Right kidney (tissue), 1 donor: ENCODE measurements at regions not wholly inside any gene's neighbourhood (a gene's known extent, or its start where the extent isn't known, plus 50 kb on each side); places are given as distances from the start of the nearest gene placed in this dataset.
"Not testable (repeated sequence)": the region's sequence is repeated elsewhere in the genome, so short reads cannot be mapped to it uniquely, and the experiment has no call there.

Experiments
- DNase-seq: peaks from one replicate; pipeline ENCODE4 v3.0.0-alpha.2; 2016

DNA sequence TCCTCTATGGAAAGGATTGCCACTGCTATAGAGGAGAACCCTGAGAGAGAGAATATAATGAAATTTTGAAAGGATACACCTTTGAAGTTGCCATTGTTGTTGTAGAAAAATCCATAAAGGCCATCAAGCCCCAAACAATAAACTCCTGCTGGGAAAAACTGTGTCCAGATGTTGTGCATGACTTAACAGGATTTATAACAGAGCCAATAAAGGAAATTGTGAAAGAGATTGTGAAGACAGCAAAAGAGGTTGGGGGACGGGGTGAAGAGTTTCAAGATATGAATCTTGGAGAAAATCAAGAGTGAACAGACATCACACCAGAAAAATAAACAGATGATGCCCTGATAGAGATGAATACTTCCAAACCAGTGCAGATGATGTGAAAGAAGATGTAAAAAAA is 396.4 kb downstream of the BCKDHB start:
- DNase-seq: no peak

DNA sequence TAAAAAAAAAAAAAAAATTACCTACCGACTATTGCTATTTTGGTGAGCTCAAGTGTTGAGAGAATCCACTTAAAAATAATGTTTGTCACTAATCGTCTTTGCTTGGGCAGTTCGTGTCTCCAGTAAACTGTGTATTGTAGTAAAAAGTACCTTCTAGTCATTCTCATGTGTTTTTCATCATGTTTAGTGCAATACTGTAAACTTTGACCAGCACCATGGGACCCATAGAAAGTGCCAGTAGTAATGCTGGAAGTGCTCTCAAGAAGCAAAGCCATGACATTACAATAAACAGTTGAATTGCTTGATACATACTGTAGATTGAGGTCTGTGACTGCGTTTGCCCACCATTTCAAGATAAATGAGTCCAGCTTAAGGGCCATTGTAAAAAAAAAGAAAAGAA is 395.2 kb downstream of the BCKDHB start:
- no peak for DNase-seq

DNA sequence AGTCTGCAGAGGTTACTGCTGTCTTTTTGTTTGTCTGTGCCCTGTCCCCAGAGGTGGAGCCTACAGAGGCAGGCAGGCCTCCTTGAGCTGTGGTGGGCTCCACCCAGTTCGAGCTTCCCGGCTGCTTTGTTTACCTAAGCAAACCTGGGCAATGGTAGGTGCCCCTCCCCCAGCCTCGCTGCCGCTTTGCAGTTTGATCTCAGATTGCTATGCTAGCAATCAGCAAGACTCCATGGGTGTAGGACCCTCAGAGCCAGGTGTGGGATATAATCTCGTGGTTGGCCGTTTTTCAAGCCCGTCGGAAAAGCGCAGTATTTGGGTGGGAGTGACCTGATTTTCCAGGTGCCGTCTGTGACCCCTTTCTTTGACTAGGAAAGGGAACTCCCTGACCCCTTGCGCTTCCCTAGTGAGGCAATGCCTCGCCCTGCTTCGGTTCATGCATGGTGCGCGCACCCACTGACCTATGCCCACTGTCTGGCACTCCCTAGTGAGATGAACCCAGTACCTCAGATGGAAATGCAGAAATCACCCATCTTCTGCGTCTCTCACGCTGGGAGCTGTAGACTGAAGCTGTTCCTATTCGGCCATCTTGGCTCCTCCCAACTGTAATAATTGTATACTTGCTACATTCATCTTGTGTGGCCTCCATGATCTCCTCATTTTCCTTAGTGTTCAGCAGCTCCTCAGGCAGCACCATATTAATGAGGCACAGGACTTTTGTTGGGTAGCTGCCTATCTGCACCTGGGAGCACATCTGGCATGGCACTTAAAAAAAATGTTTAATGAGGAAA is 391.4 kb downstream of the BCKDHB start:
- DNase-seq: not testable (repeated sequence)

DNA sequence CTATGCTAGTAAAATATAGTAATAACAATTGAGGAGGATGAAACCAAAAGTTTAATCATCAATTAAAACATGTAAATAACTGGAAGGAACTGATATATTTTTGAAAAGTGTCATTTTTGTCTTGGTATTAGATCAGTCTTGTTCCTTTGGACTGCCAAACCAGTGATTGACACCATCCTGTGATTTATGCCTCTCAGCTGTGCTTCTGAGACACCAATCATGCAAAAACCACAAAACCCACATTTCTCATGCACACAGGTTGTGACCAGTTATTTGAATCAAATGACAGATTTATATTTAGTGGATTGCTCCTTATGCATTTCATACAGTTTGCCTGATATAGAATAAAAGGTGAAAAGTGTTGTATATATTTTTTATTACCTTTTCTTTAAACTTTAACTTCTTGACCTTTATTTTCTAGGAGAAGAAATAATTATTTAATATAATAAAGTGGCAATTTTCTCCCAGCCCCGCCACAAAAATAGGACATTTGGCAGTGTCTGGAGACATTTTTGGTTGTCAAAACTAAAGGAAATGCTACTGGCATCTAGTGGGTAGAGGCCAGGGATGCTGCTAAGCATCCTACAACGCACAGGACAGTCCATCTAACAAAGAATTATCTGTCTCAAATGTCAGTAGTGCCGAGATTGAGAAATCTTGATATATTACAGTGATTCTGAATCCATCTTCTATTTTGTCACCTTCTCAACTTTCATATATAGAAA is 383.6 kb downstream of the BCKDHB start:
- no peak for DNase-seq

GRCh38 chr6:80488190-80488589 is 381.7 kb downstream of the BCKDHB start:
- DNase-seq: no peak

DNA sequence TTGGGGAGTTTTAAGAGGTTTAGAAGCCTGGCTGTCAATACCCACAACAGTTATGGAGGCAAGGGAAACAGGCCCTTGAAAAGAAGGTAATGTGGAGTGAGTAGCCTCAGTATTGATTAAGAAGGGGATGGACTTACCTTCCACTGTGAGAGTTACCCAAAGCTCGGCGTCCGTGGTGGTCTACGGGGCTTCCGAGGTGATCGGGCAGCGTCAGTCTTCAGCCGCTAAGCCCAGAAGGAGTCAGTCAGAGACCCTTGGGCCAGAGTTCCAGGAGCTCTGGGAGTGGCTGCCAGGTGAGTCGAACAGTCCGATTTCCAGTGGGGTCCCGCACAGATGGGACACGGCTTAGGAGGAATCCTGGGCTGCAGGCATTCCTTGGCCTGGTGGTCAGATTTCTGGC is 379.0 kb downstream of the BCKDHB start:
- DNase-seq: not testable (repeated sequence)

DNA sequence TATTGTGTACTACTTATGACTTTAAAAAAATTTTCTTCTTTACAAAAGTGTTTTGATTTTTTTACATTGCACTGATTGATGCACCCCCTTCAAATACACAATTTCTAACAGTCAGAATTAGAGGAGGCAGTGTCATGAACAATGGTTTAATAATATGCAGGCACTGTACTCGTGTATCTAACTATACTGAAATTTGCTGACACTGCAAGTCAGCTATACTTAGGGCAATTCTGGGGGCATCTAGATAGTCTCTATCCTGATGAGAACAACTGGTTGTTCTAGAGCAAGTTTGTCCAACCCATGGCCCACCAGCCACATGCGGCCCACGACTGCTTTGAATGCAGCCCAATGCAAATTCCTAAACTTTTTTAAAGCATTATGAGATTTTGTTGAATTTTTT is 375.6 kb downstream of the BCKDHB start:
- DNase-seq: no peak

GRCh38 chr6:80480421-80481157 is 374.1 kb downstream of the BCKDHB start:
- no peak for DNase-seq

- DNase-seq: no peak
Observed at GRCh38 chr6:80478030-80478429, 371.6 kb downstream of the BCKDHB start.

DNA sequence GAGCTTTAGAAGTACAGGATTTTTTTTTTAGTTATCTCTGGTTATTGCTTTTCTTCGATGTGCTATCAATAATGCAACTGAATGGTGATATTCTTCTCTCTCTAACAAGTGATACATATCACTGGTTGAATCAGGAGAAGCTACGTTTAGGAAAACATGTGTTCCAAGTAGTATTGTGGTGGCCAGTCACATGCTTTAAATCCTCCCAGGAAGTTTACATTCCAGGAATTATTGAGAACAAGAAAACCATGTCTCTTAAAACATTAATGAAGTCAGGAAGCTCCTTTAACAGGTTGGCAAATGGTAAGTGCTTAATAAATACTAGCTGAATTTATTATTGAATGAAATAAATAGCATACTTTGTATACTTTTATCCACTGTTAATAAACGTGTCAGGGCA is 371.1 kb downstream of the BCKDHB start:
- no peak for DNase-seq

GRCh38 chr6:80472271-80472670 is 365.8 kb downstream of the BCKDHB start:
- no peak for DNase-seq

DNA sequence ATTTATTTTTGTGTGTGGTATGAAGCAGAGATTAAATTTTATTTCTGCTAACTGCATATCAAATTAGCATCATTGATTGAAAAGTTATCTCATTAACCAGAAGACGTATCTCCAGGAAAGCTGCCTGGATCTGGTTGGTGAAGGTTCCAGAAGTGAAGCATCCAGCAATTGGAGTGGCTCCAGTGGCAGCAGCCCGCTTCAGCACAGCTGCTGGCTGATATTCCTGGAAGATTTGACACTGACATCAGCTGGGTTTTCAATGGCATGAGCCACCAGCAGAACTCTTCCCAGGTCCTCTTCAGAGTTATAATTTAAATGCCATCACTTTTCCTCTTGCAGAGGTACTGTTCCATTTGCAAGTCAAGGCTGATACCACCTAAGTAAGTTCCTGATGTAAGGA is 363.5 kb downstream of the BCKDHB start:
- no peak for DNase-seq

GRCh38 chr6:80468398-80468797 is 361.9 kb downstream of the BCKDHB start:
- no peak for DNase-seq

DNA sequence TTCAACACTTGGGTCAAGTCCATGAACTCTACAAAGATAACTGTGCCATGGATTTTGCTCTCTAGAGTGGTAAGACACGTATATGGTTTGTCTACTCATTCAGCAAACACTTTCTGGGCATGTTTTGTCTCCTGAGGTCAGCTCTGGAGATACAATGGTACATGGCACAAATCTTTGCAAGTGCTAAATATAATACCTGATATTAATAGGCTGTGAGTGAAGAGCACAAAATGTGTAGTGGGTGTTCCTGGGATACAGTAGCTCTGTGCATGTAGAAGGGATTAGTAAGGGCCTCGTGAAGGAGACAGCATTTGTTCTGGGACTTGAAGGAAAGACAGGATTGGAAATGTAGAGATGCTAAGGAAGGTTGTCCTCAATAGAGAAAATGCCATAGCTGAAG is 360.9 kb downstream of the BCKDHB start:
- no peak for DNase-seq

GRCh38 chr6:80466981-80467380 is 360.5 kb downstream of the BCKDHB start:
- no peak for DNase-seq

- no peak for DNase-seq
Observed at GRCh38 chr6:80465513-80465912, 359.0 kb downstream of the BCKDHB start.

GRCh38 chr6:80464901-80465300 is 358.4 kb downstream of the BCKDHB start:
- DNase-seq: no peak

DNA sequence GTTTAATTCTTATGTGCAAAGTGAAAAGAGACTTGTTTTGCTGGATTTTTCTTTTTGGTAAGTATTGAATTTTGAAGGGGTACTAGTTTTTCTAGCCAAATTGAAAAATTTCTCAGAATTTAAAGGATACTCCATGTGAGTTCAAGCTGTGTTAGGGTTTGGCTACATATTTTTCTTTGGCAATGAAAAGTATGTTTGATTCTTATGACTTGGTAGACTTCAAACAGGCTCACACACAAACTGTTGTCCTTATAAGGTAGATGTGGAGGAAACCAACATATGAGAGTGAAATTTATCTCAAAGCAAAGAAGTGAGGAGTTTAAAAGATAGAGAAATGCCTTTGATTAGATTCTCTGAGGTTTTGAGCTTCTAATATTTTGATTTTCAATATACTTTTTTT is 356.7 kb downstream of the BCKDHB start:
- no peak for DNase-seq

DNA sequence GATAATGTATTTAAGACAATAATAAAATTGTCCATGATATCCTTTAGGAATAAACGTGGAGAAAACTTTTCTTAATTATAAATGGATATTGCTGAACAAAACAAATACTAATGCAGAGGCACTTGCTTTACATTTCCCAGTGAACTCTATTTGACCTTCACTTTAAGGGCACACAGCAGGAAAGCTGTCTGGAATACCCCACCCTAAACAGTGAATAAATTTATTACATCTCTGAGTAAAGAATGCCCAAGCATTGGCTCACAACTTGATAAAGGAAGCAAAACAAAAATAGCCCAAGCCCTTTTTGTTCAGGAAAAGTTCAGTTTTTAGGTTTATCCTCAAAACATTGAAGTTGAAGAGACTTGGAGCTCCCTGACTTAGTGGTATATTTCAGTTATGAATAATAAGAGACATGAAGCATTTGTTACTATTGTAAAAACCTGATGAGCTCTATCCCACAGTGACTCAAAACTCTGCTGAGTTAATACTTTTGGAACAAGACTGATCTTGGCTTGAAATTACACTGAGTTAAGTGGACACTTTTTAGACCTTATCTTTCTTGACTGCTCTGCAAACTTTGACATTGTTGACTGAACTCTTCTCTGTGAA is 353.9 kb downstream of the BCKDHB start:
- no peak for DNase-seq

- DNase-seq: no peak
Observed at GRCh38 chr6:80457439-80457933, 351.0 kb downstream of the BCKDHB start.

DNA sequence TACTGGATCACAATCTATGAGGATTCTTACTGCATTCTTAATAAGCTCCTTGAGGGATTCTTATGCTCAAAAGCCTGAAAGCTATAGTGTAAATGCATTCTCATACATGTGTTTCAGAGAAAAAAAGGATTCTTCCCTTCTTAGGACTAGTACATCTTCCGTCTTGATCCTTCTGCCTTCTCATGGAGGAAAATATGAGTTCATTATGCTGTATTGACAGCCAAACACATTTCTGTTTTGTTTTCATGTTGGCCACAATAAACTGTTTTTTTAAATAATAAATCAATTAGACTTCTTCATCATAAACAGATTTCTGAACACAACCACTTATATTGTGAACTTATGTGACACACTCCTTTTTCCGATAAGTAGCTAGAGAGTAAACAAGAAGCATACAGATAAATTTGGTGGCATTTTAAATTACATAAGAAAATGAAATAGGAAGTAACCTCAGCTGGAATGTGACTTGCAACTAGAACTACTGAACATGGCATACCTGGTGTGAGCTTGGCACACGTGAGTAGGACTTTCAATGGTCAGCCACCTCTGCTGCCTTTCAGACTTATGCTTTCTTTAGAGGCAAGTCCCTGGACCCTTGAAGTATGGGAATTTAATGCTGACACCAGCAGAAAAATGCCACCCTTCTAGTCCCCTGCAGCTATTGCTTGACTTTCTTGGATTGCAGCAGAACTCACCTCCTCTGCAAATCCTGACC is 350.4 kb downstream of the BCKDHB start:
- no peak for DNase-seq
